CD4-positive, alpha-beta T cell treated with Interleukin-10 for 1 hour (primary cell): ENCODE measurements at regions not wholly inside any gene's neighbourhood (a gene's known extent, or its start where the extent isn't known, plus 50 kb on each side); places are given as distances from the start of the nearest gene placed in this dataset.
"Not testable (repeated sequence)": the region's sequence is repeated elsewhere in the genome, so short reads cannot be mapped to it uniquely, and the experiment has no call there.

Experiments used
- DNase-seq: peaks from one replicate; pipeline ENCODE4 v3.0.0-alpha.2; 2020

- DNase-seq: no peak
Measured at GRCh38 chr9:129428864-129429577, 191.9 kb downstream of the C9orf50 start.

DNA sequence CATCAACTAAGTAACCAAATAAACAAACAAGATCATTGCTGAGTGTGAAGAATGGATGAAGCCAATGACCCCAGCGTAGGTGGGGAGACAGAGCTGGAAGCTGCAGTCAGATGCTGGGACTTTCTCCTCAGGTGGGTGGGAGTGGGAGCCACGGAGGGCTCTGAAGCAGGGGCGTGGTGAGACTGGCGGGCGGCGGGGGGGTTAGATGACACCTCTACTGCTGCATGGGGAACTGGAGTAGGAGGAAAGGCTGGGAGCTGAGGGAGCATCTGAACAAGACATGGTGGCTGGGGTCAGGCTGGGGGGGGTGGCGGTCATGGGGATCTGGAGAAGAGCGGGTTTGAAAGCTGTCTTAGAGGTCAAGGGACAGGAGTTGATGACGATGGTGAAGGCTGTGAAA lies 193.8 kb downstream of the C9orf50 start:
- no peak for DNase-seq

DNA sequence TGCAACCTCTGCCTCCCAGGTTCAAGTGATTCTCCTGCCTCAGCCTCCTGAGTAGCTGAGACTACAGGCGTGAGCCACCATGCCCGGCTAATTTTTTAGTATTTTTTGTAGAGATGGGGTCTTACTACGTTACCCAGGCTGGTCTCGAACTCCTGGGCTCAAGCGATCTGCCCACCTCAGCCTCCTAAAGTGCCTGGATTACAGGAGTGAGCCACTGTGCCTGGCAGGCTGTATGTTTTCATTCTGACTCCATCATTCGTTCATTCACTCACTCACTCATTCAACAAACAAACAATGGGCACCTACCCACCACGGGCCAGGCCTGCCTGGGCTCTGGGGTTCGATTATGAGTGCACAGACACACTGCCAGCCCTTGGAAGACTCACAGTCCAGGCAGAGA lies 197.1 kb downstream of the C9orf50 start:
- not testable (repeated sequence) for DNase-seq

DNA sequence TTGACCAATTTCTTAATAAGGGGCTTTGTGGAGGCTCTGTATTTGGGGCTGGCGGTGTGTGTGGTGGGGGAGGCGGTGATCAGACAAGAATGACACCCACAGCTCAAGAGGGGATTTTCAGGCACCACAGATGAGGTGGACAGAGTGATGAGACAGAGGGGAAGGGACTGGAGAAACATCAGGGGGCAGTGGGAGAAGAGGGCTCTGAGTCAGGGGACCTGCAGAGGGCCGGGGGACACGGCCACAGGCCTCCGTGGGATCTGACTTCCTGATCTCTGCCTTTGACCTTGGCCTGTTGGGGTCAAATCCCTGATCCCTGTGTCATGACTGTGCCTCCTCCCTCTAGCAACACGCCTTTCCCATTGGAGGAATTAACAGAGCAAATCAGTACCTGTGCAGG lies 197.7 kb downstream of the C9orf50 start:
- DNase-seq: no peak

DNA sequence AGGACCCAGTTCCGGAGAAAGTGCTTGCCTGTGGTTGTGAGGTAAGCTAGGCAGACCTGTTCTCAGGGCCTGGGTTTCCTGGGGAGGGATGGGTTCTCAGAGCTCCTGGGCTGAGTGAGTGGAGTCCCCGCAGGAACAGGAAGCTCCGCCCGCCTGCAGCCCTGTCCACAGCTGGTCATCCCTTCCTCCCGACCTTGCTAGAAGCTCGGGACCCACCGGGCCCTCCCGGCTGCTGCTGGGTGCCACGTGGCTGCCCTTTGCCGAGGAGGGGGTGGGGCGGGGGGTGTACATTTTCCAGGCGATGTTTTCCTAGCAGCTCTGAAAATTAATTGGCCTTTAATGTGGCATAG lies 198.1 kb downstream of the C9orf50 start:
- no peak for DNase-seq

- DNase-seq: no peak
Measured at GRCh38 chr9:129422032-129422842, 198.7 kb downstream of the C9orf50 start.

GRCh38 chr9:129421371-129421770 lies 199.5 kb downstream of the C9orf50 start:
- DNase-seq: no peak

DNA sequence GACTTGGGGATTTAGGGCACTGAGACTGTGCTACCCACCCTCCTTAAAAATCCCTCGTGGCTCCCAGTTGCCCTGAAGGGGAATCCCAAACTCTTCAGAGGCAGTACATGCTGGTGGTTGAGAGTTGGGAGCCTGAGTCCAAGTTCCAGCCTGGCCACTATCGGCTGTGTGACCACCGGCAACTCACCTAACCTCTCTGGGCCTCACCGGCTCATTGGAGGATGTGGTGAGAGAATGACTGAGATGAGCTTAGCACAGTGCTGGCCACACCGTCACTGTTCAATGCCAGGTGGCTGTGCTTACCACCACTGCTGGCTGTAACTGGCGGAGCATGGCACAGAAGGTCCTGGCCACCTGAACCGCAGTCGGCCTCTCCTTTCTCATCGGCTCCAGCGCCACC lies 200.2 kb downstream of the C9orf50 start:
- no peak for DNase-seq

- no peak for DNase-seq
Measured at GRCh38 chr9:129419382-129419899, 201.5 kb downstream of the C9orf50 start.

- DNase-seq: no peak
Measured at GRCh38 chr9:129418451-129418850, 202.4 kb downstream of the C9orf50 start.

GRCh38 chr9:129416821-129417539 lies 203.9 kb downstream of the C9orf50 start:
- DNase-seq: no peak

- DNase-seq: no peak
Measured at GRCh38 chr9:129415942-129416651, 204.8 kb downstream of the C9orf50 start.

DNA sequence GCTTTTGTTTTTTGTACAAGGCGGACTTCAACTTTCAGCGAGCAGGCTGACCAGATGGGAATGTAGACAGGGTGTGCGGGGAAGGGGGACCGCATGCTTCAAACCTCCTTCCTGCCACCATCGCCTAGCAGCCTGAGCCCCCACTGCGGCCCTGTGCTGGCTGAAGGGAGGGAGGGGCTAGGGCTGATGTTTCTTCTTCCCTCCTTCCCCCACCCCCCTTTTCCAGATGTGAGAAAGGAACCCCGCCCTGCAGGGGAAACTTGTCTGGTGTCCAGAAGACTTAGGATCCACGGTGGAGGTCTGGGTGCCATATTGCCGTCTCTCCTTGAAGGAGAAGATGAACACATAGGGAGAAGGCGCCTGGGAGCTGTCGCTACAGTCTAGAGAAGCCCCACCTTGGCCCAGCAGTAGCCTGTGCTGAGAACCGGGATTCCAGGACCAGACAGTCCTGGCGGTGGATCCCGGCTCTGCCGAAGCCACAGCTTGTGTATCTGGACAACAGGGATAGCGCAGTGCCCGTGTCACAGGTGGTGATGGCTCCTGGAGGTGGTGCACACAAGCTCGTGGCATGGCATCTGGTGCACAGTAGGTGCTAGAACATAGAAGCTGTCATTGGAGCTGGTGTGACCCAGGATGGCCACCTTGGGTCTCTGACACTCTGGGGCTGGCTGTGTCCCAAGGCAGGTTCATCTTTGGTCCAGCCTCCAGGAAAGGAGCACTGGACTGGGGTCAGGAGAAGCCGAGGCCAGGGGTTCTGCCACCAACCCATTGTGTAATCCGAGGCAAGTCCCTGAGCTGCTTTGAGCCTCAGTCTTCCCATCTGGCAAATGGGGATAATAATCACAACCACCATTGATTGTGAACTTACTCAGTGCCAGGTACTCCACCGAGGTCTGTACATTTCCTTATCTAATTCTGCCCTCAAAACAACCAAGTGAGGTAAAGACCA lies 205.6 kb downstream of the C9orf50 start:
- DNase-seq: no peak

GRCh38 chr9:129414377-129414992 lies 206.4 kb downstream of the C9orf50 start:
- DNase-seq: peak; percentile 57

GRCh38 chr9:129413537-129414376 lies 207.1 kb downstream of the C9orf50 start:
- peak; percentile 98 for DNase-seq

- DNase-seq: no peak
Measured at GRCh38 chr9:129412814-129413536, 207.9 kb downstream of the C9orf50 start.

DNA sequence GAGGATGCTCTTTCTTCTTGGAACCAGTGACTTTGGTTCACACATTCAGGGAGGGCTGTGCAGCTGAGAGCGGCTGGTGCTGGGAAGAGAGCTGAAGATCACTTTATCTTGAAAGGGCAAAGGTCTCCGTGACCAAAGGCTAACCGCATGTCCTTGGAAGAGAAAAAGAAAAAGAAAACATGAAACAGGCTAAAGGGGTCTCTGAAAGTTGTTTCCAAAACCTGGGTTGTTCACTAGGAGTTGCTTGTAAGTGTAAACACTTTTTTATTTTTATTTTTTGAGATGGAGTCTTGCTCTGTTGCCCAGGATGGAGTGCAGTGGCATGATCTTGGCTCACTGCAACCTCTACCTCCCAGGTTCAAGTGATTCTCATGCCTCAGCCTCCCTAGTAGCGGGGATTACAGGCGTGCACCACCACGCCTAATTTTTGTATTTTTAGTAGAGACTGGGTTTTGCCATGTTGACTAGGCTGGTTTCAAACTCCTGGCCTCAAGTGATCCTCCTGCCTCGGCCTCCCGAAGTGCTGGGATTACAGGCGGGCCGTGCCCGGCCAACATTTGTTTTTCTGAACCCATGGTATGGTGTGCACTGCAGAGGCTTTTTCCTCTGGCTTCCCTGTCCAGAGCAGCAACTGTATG lies 208.6 kb downstream of the C9orf50 start:
- not testable (repeated sequence) for DNase-seq

GRCh38 chr9:129411501-129412175 lies 209.3 kb downstream of the C9orf50 start:
- no peak for DNase-seq
